GM18870 (cell line): ENCODE measurements at regions not wholly inside any gene's neighbourhood (a gene's known extent, or its start where the extent isn't known, plus 50 kb on each side); places are given as distances from the start of the nearest gene placed in this dataset.
"Not testable (repeated sequence)": the region's sequence is repeated elsewhere in the genome, so short reads cannot be mapped to it uniquely, and the experiment has no call there.

Experiments
- ATAC-seq: cut with Tn5 transposase; IDR thresholded peaks from one replicate; pipeline ENCODE4 v1.9.1; 2021; ENCODE audit warnings: moderate library complexity; ENCODE audit not compliant: unreplicated experiment

DNA sequence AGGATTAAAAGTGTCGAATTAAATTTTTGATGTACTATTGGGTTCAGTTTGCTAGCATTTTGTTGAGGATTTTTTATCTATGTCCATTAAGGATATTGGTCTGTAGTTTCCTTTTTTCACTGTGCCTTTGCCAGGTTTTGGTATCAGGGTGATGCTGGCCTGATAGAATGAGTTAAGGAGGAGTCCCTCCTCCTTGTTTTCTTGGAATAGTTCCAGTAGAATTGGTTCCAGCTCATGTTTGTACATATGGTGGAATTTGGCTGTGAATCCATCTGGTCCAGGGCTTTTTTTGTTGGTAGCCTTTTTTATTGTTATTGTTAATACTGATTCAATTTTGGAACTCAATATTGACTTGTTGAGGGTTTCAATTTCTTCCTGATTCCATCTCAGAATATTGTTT, 141.8 kb downstream of the SIM1 start:
- no peak for ATAC-seq

DNA sequence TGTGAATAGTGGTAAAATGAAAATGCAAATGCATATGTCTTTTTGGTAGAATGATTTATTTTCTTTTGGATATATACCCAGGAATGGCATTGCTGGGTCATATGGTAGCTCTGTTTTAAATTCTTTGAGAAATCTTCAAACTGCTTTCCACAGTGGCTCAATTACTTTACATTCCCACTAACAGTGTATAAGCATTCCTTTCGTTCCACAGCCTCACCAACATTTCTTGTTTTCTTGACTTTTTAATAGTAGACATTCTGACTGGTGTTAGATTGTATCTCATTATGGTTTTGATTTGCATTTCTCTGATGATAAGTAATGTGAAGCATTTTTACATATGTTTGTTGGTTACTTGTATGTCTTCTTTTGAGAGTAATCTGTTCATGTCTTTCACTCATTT, 144.0 kb downstream of the SIM1 start:
- ATAC-seq: no peak

- ATAC-seq: no peak
Measured at GRCh38 chr6:100317031-100317430, 147.7 kb downstream of the SIM1 start.

DNA sequence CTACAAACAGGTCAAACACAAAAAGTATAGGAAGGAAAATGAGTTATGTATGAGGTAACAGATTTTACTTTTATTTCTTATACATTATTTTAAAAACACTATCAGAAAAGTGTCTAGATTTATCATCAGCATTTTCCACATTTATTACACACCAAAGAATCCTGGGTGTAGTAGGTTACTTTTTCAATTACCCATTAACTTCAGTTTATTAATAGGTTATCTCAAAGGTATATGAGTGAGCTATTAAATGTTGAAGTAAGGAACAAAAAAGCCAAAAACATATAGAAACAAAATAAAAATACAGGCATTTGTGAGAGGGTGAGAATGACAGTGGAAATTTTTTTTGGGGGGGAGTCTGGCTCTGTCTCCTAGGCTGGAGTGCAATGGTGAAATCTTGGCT, 150.5 kb downstream of the SIM1 start:
- no peak for ATAC-seq

DNA sequence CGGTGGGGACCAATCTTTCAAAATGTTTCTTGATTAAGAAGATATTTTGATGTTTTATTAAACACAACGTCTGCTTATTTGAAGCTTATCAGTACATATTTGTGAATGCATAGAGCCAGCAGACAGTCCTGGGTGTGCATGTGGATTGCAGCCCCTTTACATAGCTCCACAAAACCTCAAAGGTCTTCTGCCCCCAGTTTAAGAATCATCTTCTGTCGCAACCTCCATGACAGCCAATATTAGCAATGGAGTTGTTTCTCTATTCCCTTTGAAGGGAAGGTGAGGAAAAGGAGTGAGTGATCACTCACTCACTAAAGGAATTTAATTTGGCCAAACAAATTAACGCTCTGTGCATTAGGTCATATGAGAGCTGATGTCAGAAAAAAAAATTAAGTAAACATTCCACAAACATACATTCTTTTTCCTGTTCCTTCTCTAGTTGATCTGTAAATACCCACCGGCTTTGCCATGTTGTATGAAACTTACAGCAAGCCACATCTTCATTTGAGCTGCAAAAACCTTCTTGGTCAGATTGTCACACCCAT, 152.9 kb downstream of the SIM1 start:
- no peak for ATAC-seq

GRCh38 chr6:100309174-100309573, 155.5 kb downstream of the SIM1 start:
- ATAC-seq: no peak

DNA sequence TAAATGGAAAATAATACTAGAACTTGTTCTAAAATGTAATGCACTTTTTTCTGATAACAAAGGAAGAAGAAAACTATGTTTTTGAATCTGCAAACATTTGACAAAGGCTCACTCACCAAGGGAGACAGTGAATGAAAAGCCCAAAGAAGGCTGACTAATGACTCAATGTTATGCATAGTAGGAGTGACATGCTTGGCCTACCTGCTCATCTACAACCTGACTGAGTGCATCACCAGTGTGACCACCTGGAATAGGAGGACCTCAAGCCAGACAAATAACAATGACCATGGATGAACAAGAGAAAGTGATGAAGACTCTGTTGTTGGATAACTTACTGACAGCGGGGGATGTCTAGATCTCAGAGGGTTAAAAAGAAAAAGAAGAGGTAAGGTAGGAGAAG, 157.2 kb downstream of the SIM1 start:
- no peak for ATAC-seq

DNA sequence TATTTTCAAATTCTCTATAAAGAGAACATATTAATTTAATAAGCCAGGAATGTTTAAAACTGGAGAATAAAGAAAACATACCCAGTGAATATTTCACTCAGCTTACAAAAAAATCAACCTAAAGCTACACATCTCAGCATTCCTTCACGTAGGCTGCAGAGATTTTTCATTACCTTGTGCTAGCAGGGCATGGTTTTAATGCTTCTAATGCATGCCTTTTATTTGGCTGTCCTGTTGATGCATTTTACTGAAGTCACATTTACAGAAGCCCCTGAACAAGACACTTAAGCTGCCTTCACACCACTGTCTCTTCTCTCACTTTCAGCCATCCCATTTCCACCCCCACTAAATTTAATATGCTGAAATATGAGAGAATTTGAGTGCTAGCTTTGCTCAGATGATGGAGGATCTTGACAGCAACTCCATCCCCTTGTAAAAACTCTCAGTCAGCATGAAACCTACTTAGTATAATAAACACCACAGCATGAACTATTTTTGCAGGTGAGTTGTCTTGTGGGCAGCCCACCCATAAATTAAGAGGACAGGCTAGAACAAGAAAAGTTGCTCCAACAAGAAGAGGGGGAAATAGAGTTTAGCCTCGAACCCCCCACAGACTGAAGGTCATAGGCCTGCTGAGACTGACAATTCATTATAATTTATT, 159.4 kb downstream of the SIM1 start:
- ATAC-seq: no peak

DNA sequence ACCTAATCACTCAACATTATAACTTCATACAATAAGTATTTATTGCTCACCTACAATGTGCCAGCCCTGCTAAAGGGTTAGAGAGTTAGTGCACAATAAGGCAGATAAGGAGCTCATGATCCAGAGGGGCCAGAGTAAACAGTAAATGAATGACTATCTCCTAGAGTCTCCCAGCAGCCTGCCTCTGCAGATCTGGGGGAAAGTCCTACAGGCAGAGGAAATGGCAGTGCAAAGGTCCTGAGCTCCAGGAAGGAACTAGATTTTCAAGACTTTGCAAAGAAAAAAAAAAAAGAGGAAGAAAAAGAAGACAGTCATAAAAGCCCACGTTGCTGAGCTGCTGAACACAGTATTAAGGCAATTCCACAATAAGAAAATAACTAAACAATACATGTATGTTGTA, 160.1 kb downstream of the SIM1 start:
- no peak for ATAC-seq

GRCh38 chr6:100301731-100302130, 163.0 kb downstream of the SIM1 start:
- ATAC-seq: no peak

DNA sequence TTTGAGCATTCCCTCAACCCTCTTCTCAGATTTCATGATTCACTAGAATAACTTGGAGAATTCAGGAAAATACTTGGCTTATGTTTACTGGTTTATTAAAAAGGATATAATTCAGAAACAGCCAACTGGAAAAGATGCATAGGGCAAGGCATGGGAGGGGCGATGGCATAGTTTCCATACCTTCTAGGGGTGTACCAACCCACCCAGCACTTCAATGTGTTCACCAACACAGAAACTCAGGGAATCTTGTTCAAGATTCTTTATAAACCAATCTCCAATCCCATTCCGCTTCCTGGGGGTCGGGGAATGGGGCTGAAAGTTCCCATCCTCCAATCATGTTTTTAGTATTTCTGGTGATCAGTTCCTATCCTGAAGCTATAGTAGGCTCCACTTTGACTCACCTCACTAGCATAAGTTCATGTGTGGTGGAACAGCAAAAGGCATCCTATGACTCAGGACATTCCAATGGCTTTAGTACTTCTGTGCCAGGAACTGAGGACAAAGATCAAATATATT, 164.4 kb downstream of the SIM1 start:
- ATAC-seq: no peak

- no peak for ATAC-seq
Measured at GRCh38 chr6:100296810-100297544, 167.7 kb downstream of the SIM1 start.

DNA sequence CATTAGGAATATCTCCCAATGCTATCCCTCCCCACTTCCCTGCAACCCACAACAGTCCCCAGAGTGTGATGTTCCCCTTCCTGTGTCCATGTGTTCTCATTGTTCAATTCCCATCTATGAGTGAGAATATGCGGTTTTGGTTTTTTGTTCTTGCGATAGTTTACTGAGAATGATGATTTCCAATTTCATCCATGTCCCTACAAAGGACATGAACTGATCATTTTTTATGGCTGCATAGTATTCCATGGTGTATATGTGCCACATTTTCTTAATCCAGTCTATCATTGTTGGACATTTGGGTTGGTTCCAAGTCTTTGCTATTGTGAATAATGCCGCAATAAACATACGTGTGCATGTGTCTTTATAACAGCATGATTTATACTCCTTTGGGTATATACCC, 169.5 kb downstream of the SIM1 start:
- ATAC-seq: not testable (repeated sequence)

DNA sequence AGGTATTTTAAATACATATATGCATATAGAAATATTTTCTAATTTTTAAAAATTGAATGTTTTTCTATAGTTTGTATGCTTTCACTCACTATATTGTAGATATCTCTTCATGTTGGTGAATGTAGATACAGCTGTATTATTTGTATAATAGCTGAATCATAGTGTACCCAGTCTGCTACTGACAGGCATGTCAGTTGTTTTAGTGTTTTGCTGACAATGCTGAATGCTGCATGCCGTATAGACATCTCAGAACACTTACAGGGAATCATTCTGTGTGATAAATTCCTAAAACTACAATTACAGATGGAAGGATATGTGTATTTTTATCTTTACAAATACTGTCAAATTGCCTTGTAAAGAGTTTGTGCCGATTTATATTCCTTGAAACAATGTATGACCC, 175.4 kb downstream of the SIM1 start:
- no peak for ATAC-seq

DNA sequence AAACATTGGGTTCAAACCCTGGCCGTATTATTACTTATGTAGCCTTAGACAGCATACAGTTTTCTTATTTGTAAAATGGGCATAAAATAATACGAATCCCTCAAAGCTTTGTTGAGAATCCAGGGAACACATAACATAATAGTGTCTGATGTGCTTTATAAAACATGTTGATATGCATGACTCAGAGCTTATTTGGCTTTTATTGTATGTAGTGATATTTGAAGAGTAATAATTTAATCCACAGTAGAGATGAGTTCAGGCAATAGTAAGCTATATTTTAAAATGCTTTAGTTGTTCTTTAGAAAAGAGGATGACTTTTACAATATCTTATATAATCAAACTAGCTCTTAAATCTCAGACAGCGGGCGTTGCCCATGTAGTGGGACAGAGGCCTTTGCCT, 176.4 kb downstream of the SIM1 start:
- no peak for ATAC-seq

DNA sequence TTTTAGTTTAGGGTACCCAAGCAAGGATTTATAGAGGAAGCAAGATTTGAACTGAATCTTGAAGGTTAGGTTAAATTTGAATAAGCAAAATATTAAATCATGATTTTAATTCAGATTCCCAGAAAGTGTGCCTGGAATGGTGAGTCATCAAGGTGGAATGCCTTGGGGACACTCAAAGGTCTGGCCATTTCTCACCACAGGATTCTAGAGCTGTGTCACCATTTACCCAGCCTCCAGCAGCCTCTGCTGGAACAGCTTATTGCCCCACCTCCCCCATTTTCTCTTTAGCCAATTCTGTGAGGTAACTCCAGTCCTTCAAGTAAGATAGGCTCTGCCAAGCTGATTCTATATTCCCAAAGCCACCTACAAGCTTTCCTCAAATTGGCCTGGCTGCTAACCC, 181.4 kb downstream of the SIM1 start:
- no peak for ATAC-seq

DNA sequence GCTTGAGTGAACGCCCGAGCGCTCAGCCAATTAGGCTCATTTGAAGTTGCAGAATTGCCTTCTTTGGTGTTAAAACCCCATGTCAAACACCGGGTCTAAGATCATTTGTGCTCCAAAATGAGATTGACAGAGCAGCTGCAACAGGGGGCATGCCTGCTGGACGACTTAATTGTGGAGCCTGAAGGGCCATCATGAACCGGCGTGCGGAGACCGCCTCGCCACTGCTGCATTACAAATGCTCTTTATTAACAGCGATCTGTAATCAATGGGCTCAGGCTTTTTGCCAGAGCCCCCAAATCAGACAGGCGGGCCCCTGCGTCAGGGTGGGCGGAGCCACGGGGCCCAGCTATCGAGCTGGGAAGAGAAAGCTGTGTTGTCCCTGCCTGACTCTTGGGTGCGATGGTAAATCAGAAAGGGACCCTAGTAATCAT, 183.2 kb downstream of the SIM1 start:
- no peak for ATAC-seq

GRCh38 chr6:100276311-100277057, 188.2 kb downstream of the SIM1 start:
- ATAC-seq: no peak

GRCh38 chr6:100274147-100274546, 190.6 kb downstream of the SIM1 start:
- no peak for ATAC-seq

GRCh38 chr6:100271625-100272024, 193.1 kb downstream of the SIM1 start:
- no peak for ATAC-seq

DNA sequence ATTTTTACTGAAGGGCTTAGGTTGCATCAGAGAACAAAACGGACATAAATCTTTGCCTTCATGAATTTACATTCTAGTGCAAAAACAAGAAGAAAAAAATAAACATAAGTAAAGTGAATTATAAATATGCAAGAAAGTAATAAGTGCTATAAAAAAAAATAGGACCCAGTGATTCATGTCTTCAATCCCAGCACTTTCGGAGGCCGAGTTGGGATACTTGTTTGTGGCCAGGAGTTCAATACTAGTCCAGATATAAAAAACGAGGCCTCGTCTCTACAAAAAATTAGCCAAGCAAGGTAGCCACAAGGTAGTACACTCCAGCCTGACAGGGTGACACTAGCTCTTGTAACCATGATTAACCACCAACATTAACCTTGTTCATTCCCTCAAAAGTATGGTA, 193.5 kb downstream of the SIM1 start:
- ATAC-seq: no peak

DNA sequence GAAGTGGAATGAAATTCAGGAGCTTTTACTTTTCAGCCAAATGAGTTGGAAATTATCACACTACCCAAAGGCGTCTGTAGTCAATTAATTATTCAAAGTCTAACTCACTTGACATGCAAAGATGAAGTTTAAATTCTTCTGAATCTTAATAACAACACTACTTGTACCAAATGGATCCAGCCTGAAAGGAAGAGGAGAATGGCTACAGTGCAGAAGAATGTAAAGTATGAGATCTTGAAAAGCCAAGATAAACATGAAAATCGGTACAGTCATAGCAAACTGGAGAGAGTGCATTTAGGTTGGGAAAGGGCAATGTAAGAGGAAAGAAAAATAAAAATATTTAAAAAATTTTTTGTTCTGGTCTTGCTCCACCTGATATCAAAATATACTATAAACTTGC, 195.5 kb downstream of the SIM1 start:
- no peak for ATAC-seq
